ENCODE measurements at regions not wholly inside any gene's neighbourhood (a gene's known extent, or its start where the extent isn't known, plus 50 kb on each side); places are given as distances from the start of the nearest gene placed in this dataset.

DNA sequence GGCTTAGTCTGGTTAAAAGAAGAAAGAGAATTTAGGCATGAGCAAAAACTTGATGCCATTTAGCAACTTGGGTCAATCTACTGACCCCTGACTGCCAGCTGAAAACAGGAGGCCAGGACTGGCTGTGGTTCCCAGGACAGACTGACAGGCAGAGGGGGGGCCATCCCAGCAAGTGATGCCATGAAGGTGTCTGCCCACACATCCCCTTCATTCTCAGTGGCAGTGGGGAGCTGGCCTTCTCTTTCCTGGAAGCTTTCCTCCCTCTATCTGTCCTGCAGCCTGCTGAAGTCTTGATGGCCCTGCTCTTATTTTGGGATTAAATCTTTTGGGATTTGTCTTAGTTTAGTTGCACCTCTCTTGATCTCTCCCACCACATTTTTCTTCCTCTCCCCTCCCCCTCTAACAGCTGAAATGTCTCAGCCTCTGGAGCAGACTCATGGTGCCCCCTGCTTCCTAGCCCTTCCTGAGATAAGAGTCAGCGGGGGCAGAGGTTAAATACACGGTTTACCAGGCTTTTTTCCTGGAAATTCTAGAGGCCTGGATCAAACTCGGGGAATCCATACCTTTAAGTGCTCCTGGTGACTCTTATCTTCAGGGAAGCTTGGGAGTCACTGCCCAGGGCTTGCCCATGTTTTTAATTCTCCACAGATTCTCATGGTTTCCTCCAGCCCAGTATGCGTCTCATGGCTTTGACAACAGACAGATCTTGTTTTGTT lies 99.5 kb upstream of the TSPAN2 start:
- Mint-ChIP-seq H3K27me3 (peaks cover 9% of the 10 kb centered on the region), H3K4me3 (no peak overlapping the region), H3K4me1 (no peaks in the 10 kb centered on the region), H3K9me3 (ENCODE audit: insufficient read depth) (no peaks in the 10 kb centered on the region), H3K27ac (no peak overlapping the region)
- Histone ChIP-seq H3K4me3 (ENCODE audit: control extremely low read depth in 1 of 5, extremely low read depth in 1 of 5, insufficient read depth in 1 of 5, low read depth in 2 of 5, low read length in 4 of 5) (no peak overlapping the region), H3K9ac (ENCODE audit: low read length) (no peak overlapping the region), H4K20me1 (ENCODE audit: control insufficient read depth, insufficient read depth, low read length, poor library complexity, severe bottlenecking) (no peaks in the 10 kb centered on the region), H3K4me1 (ENCODE audit: control insufficient read depth in 2 of 2, insufficient read depth in 2 of 2, low read length in 2 of 2) (no peaks in the 10 kb centered on the region), H2AFZ (ENCODE audit: insufficient read depth, low read depth, low read length, poor library complexity, severe bottlenecking) (no peak overlapping the region), H3K79me2 (ENCODE audit: control insufficient read depth, insufficient read depth, low read length) (no peaks in the 10 kb centered on the region), H3K9me3 (ENCODE audit: control extremely low read depth in 1 of 3, control insufficient read depth in 2 of 3, insufficient read depth in 1 of 3, low read length in 2 of 3) (no peaks in the 10 kb centered on the region), H3K27ac (ENCODE audit: low read length in 2 of 2) (no peak overlapping the region), H3K27me3 (replicated peaks in 1 of 4; ENCODE audit: control extremely low read depth in 1 of 4, control insufficient read depth in 3 of 4, insufficient read depth in 4 of 4, low read length in 3 of 4) (no peaks in the 10 kb centered on the region), H3K36me3 (replicated peaks in 1 of 2; ENCODE audit: control extremely low read depth in 1 of 2, control insufficient read depth in 1 of 2, extremely low read depth in 1 of 2, insufficient read depth in 2 of 2, low read length in 1 of 2) (no peaks in the 10 kb centered on the region), H3K4me2 (replicated peaks; ENCODE audit: low read depth, low read length, poor library complexity, severe bottlenecking) (no peak overlapping the region)
- ATAC-seq (ENCODE audit: low read depth) (no peak), DNase-seq (no peak)
- CTCF ChIA-PET: no interaction called here
- intact Hi-C loops (cut with micrococcal nuclease): no loop called here
- POLR2A ChIA-PET: no interaction called here
- WGBS (ENCODE audit: insufficient coverage): 78% methylated on average over 3 of the region's 4 CpGs
- TF ChIP-seq EZH2 (IDR thresholded peaks at IDR 0.05; ENCODE audit: borderline replicate concordance, insufficient read depth, low read depth, low read length, poor library complexity, severe bottlenecking) (no peak), CTCF (IDR thresholded peaks at IDR 0.05) (no peak)

DNA sequence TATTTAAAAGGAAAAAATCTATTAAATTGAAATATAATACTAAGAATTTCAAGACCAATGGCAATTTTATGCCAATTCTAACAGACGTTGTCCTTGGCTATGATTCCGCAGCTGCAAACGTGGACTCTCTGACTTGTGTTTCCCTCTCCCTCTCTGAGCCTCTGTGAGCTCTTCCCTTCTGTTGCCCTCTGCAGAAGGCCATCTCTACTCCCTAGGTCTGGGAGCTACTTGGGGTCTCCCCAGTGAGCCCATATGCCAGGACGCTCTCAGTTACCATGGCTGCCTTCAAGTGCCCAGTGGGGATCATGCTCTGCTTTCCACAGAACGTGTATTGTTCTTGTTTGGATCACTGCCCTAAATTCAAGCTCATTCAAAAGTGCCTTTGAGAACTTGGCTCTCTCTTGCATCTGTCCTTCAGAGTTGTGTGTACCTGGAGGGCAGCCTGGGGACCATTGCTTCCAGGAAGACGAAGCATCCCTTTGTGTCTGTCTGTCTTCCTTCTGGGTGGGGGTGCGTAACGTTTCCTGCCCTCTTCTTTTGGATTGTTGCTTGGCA lies 97.5 kb upstream of the TSPAN2 start:
- H3K4me3 Mint-ChIP-seq: no peak overlapping the region
- no peak overlapping the region for H3K27ac Mint-ChIP-seq
- TF ChIP-seq CTCF (IDR thresholded peaks at IDR 0.05): no peak
- no peak for TF ChIP-seq EZH2 (IDR thresholded peaks at IDR 0.05; ENCODE audit: borderline replicate concordance, insufficient read depth, low read depth, low read length, poor library complexity, severe bottlenecking)
- Histone ChIP-seq H2AFZ (ENCODE audit: insufficient read depth, low read depth, low read length, poor library complexity, severe bottlenecking) (no peak overlapping the region), H3K27me3 (replicated peaks in 1 of 4; ENCODE audit: control extremely low read depth in 1 of 4, control insufficient read depth in 3 of 4, insufficient read depth in 4 of 4, low read length in 3 of 4) (no peaks in the 10 kb centered on the region), H3K36me3 (replicated peaks in 1 of 2; ENCODE audit: control extremely low read depth in 1 of 2, control insufficient read depth in 1 of 2, extremely low read depth in 1 of 2, insufficient read depth in 2 of 2, low read length in 1 of 2) (no peaks in the 10 kb centered on the region), H3K4me1 (ENCODE audit: control insufficient read depth in 2 of 2, insufficient read depth in 2 of 2, low read length in 2 of 2) (no peaks in the 10 kb centered on the region), H3K79me2 (ENCODE audit: control insufficient read depth, insufficient read depth, low read length) (no peaks in the 10 kb centered on the region), H3K27ac (ENCODE audit: low read length in 2 of 2) (no peak overlapping the region), H4K20me1 (ENCODE audit: control insufficient read depth, insufficient read depth, low read length, poor library complexity, severe bottlenecking) (no peaks in the 10 kb centered on the region), H3K4me2 (replicated peaks; ENCODE audit: low read depth, low read length, poor library complexity, severe bottlenecking) (no peak overlapping the region), H3K4me3 (ENCODE audit: control extremely low read depth in 1 of 5, extremely low read depth in 1 of 5, insufficient read depth in 1 of 5, low read depth in 2 of 5, low read length in 4 of 5) (no peak overlapping the region), H3K9ac (ENCODE audit: low read length) (no peak overlapping the region), H3K9me3 (ENCODE audit: control extremely low read depth in 1 of 3, control insufficient read depth in 2 of 3, insufficient read depth in 1 of 3, low read length in 2 of 3) (no peaks in the 10 kb centered on the region)
- H3K27me3 Mint-ChIP-seq: peaks cover 8% of the 10 kb centered on the region
- 88% methylated on average over 8 of the region's 8 CpGs for WGBS (ENCODE audit: insufficient coverage)
- intact Hi-C loops (cut with micrococcal nuclease): no loop called here
- POLR2A ChIA-PET: no interaction called here
- ATAC-seq (ENCODE audit: low read depth) (no peak), DNase-seq (no peak)
- CTCF ChIA-PET: no interaction called here
- no peaks in the 10 kb centered on the region for H3K9me3 Mint-ChIP-seq (ENCODE audit: insufficient read depth)
- H3K4me1 Mint-ChIP-seq: no peaks in the 10 kb centered on the region

All from B cell (primary cell).